ENCODE measurements at regions not wholly inside any gene's neighbourhood (a gene's known extent, or its start where the extent isn't known, plus 50 kb on each side); places are given as distances from the start of the nearest gene placed in this dataset.

GRCh38 chr5:29169886-29170285 lies 2023.6 kb upstream of the CDH6 start:
- TF ChIP-seq, protein P1, sequence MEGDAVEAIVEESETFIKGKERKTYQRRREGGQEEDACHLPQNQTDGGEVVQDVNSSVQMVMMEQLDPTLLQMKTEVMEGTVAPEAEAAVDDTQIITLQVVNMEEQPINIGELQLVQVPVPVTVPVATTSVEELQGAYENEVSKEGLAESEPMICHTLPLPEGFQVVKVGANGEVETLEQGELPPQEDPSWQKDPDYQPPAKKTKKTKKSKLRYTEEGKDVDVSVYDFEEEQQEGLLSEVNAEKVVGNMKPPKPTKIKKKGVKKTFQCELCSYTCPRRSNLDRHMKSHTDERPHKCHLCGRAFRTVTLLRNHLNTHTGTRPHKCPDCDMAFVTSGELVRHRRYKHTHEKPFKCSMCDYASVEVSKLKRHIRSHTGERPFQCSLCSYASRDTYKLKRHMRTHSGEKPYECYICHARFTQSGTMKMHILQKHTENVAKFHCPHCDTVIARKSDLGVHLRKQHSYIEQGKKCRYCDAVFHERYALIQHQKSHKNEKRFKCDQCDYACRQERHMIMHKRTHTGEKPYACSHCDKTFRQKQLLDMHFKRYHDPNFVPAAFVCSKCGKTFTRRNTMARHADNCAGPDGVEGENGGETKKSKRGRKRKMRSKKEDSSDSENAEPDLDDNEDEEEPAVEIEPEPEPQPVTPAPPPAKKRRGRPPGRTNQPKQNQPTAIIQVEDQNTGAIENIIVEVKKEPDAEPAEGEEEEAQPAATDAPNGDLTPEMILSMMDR (IDR thresholded peaks at IDR 0.05; ENCODE audit: insufficient read depth, low read length), result no peak
- TF ChIP-seq, protein P2, sequence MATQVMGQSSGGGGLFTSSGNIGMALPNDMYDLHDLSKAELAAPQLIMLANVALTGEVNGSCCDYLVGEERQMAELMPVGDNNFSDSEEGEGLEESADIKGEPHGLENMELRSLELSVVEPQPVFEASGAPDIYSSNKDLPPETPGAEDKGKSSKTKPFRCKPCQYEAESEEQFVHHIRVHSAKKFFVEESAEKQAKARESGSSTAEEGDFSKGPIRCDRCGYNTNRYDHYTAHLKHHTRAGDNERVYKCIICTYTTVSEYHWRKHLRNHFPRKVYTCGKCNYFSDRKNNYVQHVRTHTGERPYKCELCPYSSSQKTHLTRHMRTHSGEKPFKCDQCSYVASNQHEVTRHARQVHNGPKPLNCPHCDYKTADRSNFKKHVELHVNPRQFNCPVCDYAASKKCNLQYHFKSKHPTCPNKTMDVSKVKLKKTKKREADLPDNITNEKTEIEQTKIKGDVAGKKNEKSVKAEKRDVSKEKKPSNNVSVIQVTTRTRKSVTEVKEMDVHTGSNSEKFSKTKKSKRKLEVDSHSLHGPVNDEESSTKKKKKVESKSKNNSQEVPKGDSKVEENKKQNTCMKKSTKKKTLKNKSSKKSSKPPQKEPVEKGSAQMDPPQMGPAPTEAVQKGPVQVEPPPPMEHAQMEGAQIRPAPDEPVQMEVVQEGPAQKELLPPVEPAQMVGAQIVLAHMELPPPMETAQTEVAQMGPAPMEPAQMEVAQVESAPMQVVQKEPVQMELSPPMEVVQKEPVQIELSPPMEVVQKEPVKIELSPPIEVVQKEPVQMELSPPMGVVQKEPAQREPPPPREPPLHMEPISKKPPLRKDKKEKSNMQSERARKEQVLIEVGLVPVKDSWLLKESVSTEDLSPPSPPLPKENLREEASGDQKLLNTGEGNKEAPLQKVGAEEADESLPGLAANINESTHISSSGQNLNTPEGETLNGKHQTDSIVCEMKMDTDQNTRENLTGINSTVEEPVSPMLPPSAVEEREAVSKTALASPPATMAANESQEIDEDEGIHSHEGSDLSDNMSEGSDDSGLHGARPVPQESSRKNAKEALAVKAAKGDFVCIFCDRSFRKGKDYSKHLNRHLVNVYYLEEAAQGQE (IDR thresholded peaks at IDR 0.05; ENCODE audit: insufficient replicate concordance, low read depth), result no peak
- TF ChIP-seq POLR2AphosphoS5 (IDR thresholded peaks at IDR 0.05; ENCODE audit: low read depth), result no peak

All from HL-60 (cell line).